SK-N-SH (cell line): ENCODE measurements at regions not wholly inside any gene's neighbourhood (a gene's known extent, or its start where the extent isn't known, plus 50 kb on each side); places are given as distances from the start of the nearest gene placed in this dataset.

Experiments used
- CTCF ChIA-PET: fragments of 300-600, 350-600 bp; formaldehyde crosslinking; extraction: SDS; loops from one replicate; lab custom pipeline; 2021; lab: Yijun Ruan, JAX
- POLR2A ChIA-PET: fragments of 350-600 bp; sonication (Branson Sonifier 250); formaldehyde crosslinking; extraction: SDS; loops from one replicate; lab custom pipeline; 2020; ENCODE audit warnings: antibody characterized with exemption, inconsistent platforms; lab: Yijun Ruan, JAX
- DNase-seq: peaks from one replicate; pipeline ENCODE4 v3.0.0; 2012
- H2AFZ ChIP-seq: fragments of 200-600 bp; sonication (generic); 2 replicates; pipeline ENCODE4 v1.8.1; 2016; ENCODE audit warnings: antibody characterized with exemption, mild to moderate bottlenecking, low read depth
- H3F3A ChIP-seq: fragments of 200-600 bp; sonication (generic); replicated peaks from 2 replicates; pipeline ENCODE3; 2016; ENCODE audit warnings: antibody characterized with exemption, mild to moderate bottlenecking; ENCODE audit not compliant: insufficient read depth
- H3K27ac ChIP-seq, 2 experiments: fragments of 200-500 bp in 1 of 2; fragments of 200-600 bp in 1 of 2; sonication (Bioruptor generic) in 1 of 2; sonication (generic), shearing (Covaris generic) in 1 of 2; 2 replicates each; pipeline versions ENCODE4 v1.5.1 to v1.6.1; 2014 to 2016; ENCODE audit warnings: low read depth in 2 of 2, inconsistent platforms in 1 of 2, low read length in 1 of 2, mild to moderate bottlenecking in 1 of 2, mixed read lengths in 1 of 2
- H3K27me3 ChIP-seq: fragments of 200-600 bp; sonication (generic), shearing (Covaris generic); 2 replicates; pipeline ENCODE4 v1.6.1; 2016; ENCODE audit warnings: mixed run types; ENCODE audit not compliant: insufficient read depth
- H3K36me3 ChIP-seq, 2 experiments: fragments of 200-500 bp in 1 of 2; fragments of 200-600 bp in 1 of 2; sonication (Bioruptor generic) in 1 of 2; sonication (generic) in 1 of 2; replicated peaks in 1 of 2; 2 replicates each; pipeline versions ENCODE3 to v1.5.1; 2014 to 2016; ENCODE audit warnings: low read length in 1 of 2, mild to moderate bottlenecking in 1 of 2; ENCODE audit not compliant: insufficient read depth in 2 of 2, control insufficient read depth in 1 of 2
- H3K4me1 ChIP-seq, 2 experiments: fragments of 200-500 bp in 1 of 2; fragments of 200-600 bp in 1 of 2; sonication (Bioruptor generic) in 1 of 2; sonication (generic), shearing (Covaris generic) in 1 of 2; 2 replicates each; pipeline versions ENCODE4 v1.5.1 to v1.6.1; 2014 to 2016; ENCODE audit warnings: low read depth in 1 of 2, low read length in 1 of 2, mixed run types in 1 of 2; ENCODE audit not compliant: insufficient read depth in 2 of 2, control insufficient read depth in 1 of 2
- H3K4me2 ChIP-seq: fragments of 200-600 bp; sonication (generic), shearing (Covaris generic); 2 replicates; pipeline ENCODE4 v1.6.1; 2017; ENCODE audit warnings: mixed run types
- H3K4me3 ChIP-seq, 2 experiments: fragments of 200-500 bp in 1 of 2; fragments of 200-600 bp in 1 of 2; sonication (Bioruptor generic) in 1 of 2; sonication (generic), shearing (Covaris generic) in 1 of 2; 2 replicates each; pipeline versions ENCODE4 v1.5.1 to v1.8.1; 2014 to 2016; ENCODE audit warnings: low read depth in 2 of 2, inconsistent platforms in 1 of 2, low read length in 1 of 2, mild to moderate bottlenecking in 1 of 2, mixed read lengths in 1 of 2, moderate library complexity in 1 of 2
- H3K79me2 ChIP-seq: fragments of 200-600 bp; sonication (generic); 2 replicates; pipeline ENCODE4 v1.8.1; 2017; ENCODE audit warnings: mild to moderate bottlenecking; ENCODE audit not compliant: insufficient read depth
- H3K9ac ChIP-seq: fragments of 200-600 bp; sonication (generic); 2 replicates; pipeline ENCODE4 v1.6.1; 2017; ENCODE audit warnings: mixed run types
- H3K9me2 ChIP-seq: fragments of 200-600 bp; sonication (generic); 2 replicates; pipeline ENCODE4 v1.6.1; 2017; ENCODE audit warnings: mixed run types
- H3K9me3 ChIP-seq: fragments of 200-600 bp; sonication (generic); 2 replicates; pipeline ENCODE4 v1.6.1; 2017; ENCODE audit warnings: mixed run types, mild to moderate bottlenecking, moderate library complexity
- H4K20me1 ChIP-seq: fragments of 200-600 bp; sonication (generic); 2 replicates; pipeline ENCODE4 v1.6.1; 2017; ENCODE audit warnings: mild to moderate bottlenecking, mixed run types; ENCODE audit not compliant: insufficient read depth
- CHD2 ChIP-seq: fragments of 150-350 bp; IDR thresholded peaks from 2 replicates; pipeline ENCODE4 v1.6.1; 2018; ENCODE audit warnings: low read length; ENCODE audit not compliant: partially characterized antibody
- ELF1 ChIP-seq: IDR thresholded peaks from 2 replicates; pipeline ENCODE4 v1.4.0; 2012
- FOSL2 ChIP-seq: IDR thresholded peaks from 2 replicates; pipeline ENCODE4 v1.4.0; 2012; ENCODE audit warnings: low read depth, mild to moderate bottlenecking, moderate library complexity, borderline replicate concordance
- FOXM1 ChIP-seq: IDR thresholded peaks from 2 replicates; pipeline ENCODE4 v1.4.0; 2012; ENCODE audit warnings: low read depth, mild to moderate bottlenecking
- GABPA ChIP-seq: IDR thresholded peaks from 2 replicates; pipeline ENCODE4 v1.4.0; 2012; ENCODE audit warnings: low read depth, mild to moderate bottlenecking
- GATA2 ChIP-seq: sonication (generic); formaldehyde crosslinking; IDR thresholded peaks from 2 replicates; pipeline ENCODE4 v1.5.0; 2020; ENCODE audit warnings: mild to moderate bottlenecking, missing genetic modification reagents
- RCOR1 ChIP-seq: fragments of 150-350 bp; IDR thresholded peaks from 2 replicates; pipeline ENCODE4 v1.6.1; 2017; ENCODE audit warnings: antibody characterized with exemption, low read length
- SIN3A ChIP-seq: IDR thresholded peaks from 2 replicates; pipeline ENCODE4 v1.6.1; 2012; ENCODE audit warnings: low read depth, mild to moderate bottlenecking, low read length, moderate library complexity, borderline replicate concordance
- TAF1 ChIP-seq: IDR thresholded peaks from 2 replicates; pipeline ENCODE4 v1.6.1; 2012; ENCODE audit warnings: low read depth, mild to moderate bottlenecking, low read length, moderate library complexity, borderline replicate concordance
- YY1 ChIP-seq: IDR thresholded peaks from 2 replicates; pipeline ENCODE4 v1.4.0; 2012; ENCODE audit warnings: low read depth, mild to moderate bottlenecking
- WGBS: methylation state at CpG from one replicate; pipeline ENCODE4 v1.1.6; 2017; ENCODE audit warnings: low lambda C conversion rate; 5-methylcytosine and 5-hydroxymethylcytosine counted together
- TF ChIP-seq, protein P1 (sequence below): fragments of 200-600 bp; sonication (generic); IDR thresholded peaks from 2 replicates; pipeline ENCODE4 v1.6.1; 2017; ENCODE audit warnings: antibody characterized with exemption, mild to moderate bottlenecking, moderate library complexity

DNA sequence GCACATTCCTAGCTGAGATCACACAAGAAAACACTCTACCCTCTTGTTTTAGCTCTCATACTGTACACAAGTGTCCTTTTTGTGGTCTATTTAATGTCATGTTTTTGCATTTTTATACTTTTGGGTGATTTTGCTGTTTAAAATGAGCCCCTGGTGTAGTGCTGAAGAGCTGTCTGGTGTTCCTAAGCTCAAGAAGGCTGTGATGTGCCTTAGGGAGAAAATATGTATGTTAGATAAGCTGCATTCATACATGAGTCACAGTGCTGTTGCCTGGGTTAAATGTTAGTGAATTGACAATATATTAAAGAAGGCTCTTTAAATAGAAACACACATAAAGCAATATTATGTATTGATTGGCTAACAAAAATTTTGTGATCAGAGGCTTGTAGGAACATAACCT, 387.4 kb upstream of the C2CD4B start:
- no peak overlapping the region for H3K4me2 ChIP-seq
- no peak for TF ChIP-seq GABPA
- no peak for TF ChIP-seq RCOR1
- CTCF ChIA-PET = interaction anchor here (0.6 kb wide), 1 partner anchor 189 kb away, joined by 3 read pairs; no protein-coding TSS in a partner anchor
- peaks cover 0 to 7% of the 10 kb centered on the region in 2 experiments for H3K36me3 ChIP-seq
- H3K9me2 ChIP-seq = no peaks in the 10 kb centered on the region
- no peaks in the 10 kb centered on the region for H3F3A ChIP-seq
- H2AFZ ChIP-seq = no peak overlapping the region
- H3K4me3 ChIP-seq = no peak overlapping the region
- no peaks in the 10 kb centered on the region; a peak in 2 of 4 replicates for H3K4me1 ChIP-seq
- no peaks in the 10 kb centered on the region; the same call in 1 of the 2 replicates for H3K79me2 ChIP-seq
- H4K20me1 ChIP-seq = no peaks in the 10 kb centered on the region
- H3K9me3 ChIP-seq = no peaks in the 10 kb centered on the region
- no peak for DNase-seq
- H3K27ac ChIP-seq = no peak overlapping the region; a peak in 1 of 4 replicates
- no peak overlapping the region for H3K9ac ChIP-seq
- POLR2A ChIA-PET = no interaction called here
- no peaks in the 10 kb centered on the region for H3K27me3 ChIP-seq

DNA sequence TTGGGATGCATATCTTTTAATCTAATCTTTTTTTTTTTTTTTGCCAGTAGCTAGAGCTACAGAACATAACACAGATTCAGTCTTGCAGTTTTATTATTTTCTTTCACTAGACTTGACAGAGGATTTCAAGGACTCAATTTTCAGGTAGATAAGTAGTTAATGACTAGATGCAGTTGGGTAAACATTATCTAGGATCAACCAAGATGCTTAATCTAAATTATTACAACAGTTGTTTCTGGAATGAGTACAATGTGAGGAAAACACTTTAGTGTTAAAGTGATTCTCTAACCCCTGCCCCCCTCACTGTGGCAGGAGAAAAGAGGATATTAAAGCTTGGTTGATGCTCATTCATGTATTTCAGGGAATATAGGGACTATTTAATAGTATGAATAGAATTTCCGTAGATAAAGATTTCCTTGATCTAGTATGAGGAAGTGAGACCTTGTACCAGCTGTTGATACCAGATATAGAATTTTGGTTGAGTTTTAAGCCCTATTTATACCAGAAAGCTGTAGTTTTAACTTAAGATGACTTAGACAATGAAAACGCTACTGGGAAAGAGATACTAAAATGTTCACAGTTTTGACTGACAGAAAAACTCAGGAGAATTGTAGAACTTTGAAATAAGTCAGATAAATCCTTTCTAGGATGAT, 389.0 kb upstream of the C2CD4B start:
- Histone ChIP-seq H3K9me2 (no peaks in the 10 kb centered on the region), H4K20me1 (no peaks in the 10 kb centered on the region), H3K4me1 (no peaks in the 10 kb centered on the region; a peak in 2 of 4 replicates), H3K9me3 (no peaks in the 10 kb centered on the region), H3K4me2 (no peak overlapping the region), H3K27me3 (no peaks in the 10 kb centered on the region), H3K9ac (no peak overlapping the region), H3K4me3 (no peak overlapping the region), H3K79me2 (no peaks in the 10 kb centered on the region; the same call in 1 of the 2 replicates), H2AFZ (no peak overlapping the region), H3K27ac (peak overlapping the region in 1 of 2 experiments; percentile 72; a peak in 2 of 4 replicates), H3K36me3 (peaks cover 0 to 7% of the 10 kb centered on the region in 2 experiments), H3F3A (no peaks in the 10 kb centered on the region)
- ChIA-PET CTCF (no interaction called here), POLR2A (interaction anchor here (0.6 kb wide), 1 partner anchor 188 kb away, joined by 3 read pairs; no protein-coding TSS in a partner anchor)
- DNase-seq = peak; percentile 26
- 92% methylated on average over 2 of the region's 2 CpGs for WGBS
- TF ChIP-seq GATA2 (CRISPR knock-in tag) = peak; percentile 66
- TF ChIP-seq YY1 = no peak

DNA sequence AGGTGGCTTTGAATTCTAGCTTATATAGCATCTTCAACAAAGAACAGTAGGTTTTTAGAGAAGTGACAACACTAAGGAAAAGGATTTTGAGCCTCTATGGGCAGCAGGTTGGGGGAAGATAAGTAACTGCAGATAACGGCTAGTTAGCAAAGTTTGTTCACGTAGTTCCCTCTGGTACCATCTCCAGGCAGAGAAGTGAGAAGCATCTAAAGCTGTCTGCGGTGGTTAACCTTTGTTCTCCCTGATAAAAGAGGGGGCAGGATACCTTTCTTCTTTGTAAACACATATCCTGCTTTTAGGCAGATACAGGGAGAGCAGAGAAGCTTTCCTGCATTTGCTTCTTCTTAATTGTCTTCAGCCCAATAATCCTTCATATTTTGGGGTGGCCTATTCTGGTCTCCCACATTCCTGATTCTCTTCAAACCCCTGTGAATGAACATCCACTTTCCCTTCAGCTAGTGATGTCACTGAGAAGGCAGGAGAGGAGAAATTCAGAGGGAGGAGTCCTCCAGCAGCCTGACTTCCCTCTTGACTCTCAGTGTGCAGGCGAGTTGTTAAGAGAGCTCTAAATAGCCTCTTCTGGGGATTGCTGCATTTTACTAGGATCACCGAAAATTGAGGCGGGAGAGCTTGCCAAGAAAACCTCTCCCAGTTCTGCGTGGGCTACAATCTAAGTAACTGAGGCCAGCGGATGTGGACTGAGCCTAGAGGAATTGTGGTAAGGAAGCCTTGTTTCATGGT, 393.7 kb upstream of the C2CD4B start:
- no peak overlapping the region for H3K9ac ChIP-seq
- no peak overlapping the region for H3K4me3 ChIP-seq
- 96% methylated on average over 8 of the region's 8 CpGs for WGBS
- no peaks in the 10 kb centered on the region for H3F3A ChIP-seq
- ChIA-PET CTCF (interaction anchor here (1.2 to 2.2 kb wide), 2 partner anchors 9 to 12 kb away, joined by 3 to 6 read pairs; no protein-coding TSS in a partner anchor), POLR2A (no interaction called here)
- no peaks in the 10 kb centered on the region for H3K27me3 ChIP-seq
- no peaks in the 10 kb centered on the region for H4K20me1 ChIP-seq
- peaks cover 0 to 7% of the 10 kb centered on the region in 2 experiments for H3K36me3 ChIP-seq
- H3K79me2 ChIP-seq = no peaks in the 10 kb centered on the region; the same call in 1 of the 2 replicates
- H3K4me2 ChIP-seq = no peak overlapping the region
- DNase-seq = no peak
- H3K9me2 ChIP-seq = no peaks in the 10 kb centered on the region
- H3K4me1 ChIP-seq = no peaks in the 10 kb centered on the region; a peak in 2 of 4 replicates
- no peak overlapping the region for H3K27ac ChIP-seq
- no peak for TF ChIP-seq ELF1
- no peak for TF ChIP-seq FOXM1
- no peak for TF ChIP-seq SIN3A
- no peak for TF ChIP-seq TAF1
- no peak for TF ChIP-seq FOSL2
- TF ChIP-seq, protein P1, sequence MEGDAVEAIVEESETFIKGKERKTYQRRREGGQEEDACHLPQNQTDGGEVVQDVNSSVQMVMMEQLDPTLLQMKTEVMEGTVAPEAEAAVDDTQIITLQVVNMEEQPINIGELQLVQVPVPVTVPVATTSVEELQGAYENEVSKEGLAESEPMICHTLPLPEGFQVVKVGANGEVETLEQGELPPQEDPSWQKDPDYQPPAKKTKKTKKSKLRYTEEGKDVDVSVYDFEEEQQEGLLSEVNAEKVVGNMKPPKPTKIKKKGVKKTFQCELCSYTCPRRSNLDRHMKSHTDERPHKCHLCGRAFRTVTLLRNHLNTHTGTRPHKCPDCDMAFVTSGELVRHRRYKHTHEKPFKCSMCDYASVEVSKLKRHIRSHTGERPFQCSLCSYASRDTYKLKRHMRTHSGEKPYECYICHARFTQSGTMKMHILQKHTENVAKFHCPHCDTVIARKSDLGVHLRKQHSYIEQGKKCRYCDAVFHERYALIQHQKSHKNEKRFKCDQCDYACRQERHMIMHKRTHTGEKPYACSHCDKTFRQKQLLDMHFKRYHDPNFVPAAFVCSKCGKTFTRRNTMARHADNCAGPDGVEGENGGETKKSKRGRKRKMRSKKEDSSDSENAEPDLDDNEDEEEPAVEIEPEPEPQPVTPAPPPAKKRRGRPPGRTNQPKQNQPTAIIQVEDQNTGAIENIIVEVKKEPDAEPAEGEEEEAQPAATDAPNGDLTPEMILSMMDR = no peak
- no peak for TF ChIP-seq CHD2
- TF ChIP-seq GATA2 (CRISPR knock-in tag) = no peak
- H2AFZ ChIP-seq = no peak overlapping the region
- H3K9me3 ChIP-seq = no peaks in the 10 kb centered on the region
